GM19035 (cell line): ENCODE measurements at regions not wholly inside any gene's neighbourhood (a gene's known extent, or its start where the extent isn't known, plus 50 kb on each side); places are given as distances from the start of the nearest gene placed in this dataset.

Experiments used
- ATAC-seq: cut with Tn5 transposase; IDR thresholded peaks from one replicate; pipeline ENCODE4 v1.9.1; 2021; ENCODE audit not compliant: unreplicated experiment

DNA sequence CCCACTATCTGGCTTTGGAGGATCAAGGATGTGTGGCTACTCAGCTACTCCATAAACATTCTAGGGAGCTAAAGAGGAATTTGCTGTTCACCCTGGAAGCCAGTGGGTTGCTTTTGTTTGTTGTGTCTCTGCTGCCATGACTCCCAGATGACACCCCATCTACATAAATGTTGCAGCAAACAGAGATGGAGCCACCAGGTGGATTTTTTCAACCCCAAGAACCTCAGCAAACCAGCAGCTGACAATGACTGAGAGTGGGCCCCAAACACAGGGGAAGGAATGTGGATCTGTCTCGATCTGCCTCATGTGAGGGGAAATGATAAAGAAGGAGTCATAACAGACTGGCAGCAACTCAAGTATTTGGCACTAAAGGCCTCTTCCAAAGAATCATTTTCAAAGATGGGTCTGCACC is 132.7 kb upstream of the TNC start:
- no peak for ATAC-seq

DNA sequence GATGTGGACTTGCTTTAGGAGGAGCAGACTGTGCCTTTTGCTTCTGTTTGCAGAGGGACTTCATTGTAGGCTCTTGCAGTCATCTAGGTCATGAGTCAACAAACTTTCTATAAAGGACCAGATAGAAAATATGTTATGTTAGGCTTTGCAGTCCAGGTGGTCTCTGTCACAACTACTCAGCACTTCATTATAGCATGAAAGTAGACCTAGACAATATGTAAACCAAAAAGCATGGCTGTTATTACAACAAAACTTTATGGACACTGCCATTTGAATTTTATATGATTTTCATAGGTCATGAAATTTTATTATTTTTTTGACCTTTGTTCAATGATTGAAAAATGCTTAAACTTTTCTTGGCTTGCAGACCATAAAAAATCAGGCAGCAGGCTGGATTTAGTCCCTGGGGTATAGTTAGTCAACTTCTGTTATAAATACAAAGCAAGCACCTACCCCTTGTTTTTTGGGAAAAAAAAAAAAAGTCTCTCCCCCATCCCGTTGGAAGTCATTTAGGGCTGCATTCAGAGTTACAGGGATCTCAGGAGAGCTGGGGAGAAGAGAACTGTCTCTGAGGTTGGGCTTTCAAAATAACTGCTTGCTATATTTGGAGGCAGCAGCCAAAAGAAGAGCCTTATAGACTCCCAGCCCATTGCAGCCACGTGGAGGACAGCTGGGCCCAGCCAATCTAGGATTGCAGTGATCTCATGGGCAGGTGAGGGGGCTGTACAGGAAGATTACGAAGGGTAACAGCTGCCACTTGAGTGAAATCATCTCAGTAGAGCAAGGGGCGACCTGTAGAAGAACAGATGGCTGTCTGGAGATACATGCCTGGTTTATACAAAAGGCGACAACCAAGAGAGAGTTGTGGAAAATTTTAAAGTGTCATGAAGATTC is 136.6 kb upstream of the TNC start:
- no peak for ATAC-seq

DNA sequence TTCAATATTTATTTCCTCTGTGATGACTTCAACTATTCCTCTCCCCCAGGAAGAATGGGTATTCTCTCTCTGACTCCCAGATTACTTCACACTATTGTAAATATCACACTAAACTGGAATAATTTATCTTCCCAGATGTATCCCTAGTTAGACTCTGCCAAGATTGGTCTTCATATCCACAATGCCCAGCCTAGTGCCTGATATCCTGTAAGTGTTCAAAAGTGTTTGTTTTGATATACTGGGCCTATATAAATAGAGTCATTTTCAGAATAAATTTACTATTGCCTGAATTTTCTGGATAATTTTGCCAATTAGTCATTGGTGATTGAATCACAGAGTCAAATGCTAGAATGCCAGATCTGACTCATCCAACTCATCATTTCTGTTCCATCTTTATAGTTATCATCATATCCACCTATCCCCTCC is 143.7 kb upstream of the TNC start:
- ATAC-seq: no peak

DNA sequence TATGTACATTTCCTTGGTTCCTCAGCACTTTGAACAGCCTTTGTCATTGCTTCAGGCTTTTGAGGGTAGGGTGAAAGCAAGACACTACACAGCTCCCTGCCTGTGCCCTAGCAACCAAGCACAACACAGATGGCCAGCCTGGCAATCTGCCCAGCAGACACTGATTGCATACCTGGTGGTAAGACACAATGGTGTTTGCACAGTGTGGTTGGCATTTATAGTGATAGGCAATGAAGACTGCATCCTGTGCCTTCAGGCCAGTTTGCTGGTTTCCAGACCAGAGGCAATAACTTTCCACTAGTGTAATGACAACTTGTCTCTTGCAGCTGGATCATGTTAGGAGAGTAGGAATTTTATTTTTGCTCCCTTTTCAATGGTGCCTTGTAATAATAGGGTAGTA is 144.5 kb upstream of the TNC start:
- ATAC-seq: no peak

DNA sequence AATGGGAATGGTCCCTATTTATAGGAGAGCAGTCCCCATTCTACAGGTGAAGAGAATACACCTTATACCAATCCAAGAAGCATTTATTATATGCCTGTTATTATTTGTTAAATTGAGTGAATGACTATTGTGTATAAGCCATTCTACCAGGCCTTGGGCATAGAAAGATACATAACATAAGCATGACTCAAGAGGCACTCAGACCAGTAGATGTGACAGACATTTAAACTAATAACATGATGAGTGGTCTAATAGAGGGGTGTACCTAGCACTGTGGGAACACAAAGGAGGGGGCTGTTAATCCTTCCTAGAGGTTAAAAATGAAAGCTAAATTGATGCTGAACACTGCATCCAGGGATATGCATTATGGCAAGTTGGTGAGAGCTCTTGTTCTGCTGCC is 145.0 kb upstream of the TNC start:
- no peak for ATAC-seq

DNA sequence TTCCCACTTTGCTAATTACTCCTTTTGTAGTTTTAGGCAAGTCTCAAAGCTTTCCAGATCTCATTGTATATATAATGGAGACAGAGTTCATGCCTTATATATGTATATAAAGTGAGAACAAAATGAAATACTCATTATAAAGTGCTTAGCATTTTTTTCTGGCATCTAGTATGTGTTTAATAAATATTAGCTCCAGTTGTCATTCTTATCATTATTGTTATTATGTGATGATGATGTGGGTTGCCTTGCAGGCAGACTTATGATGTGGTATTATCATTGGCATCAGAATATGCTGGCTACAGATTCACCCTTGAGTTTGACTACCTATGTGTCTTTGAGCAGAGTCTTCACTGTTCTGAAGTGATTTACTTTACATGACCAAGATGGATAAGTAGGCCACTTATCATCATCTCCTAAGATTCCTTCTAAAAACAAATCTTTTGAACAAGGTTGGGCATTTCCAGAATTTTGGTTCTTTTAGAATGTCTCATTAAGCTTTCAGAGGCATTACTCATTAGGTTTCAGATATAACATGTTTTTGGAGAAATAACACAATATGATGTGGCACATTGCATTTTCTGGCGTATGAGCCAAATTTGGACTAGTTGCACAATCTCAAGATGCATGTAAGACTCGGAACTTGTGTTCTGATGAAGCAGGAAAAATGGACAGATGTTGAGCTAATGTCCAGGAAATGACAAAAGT is 145.6 kb upstream of the TNC start:
- ATAC-seq: no peak

DNA sequence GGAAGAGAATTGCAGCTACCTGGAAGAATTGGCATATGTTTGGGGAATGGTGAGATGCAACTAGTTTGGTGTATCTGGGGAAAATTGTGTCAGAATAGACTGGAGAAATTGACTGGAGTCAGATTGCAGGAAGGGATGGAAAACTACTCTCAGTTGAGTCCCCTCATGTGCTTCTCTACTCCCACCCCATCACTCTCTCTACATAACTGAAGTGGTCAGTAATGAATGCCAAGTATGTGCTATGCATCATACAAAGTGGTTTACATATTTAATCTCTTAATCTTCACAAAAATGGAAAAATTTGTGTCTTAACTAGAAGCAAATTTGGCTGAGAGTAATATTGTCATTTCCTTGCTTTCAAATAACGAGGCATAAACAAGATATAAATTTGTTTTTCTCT is 146.4 kb upstream of the TNC start:
- ATAC-seq: no peak

DNA sequence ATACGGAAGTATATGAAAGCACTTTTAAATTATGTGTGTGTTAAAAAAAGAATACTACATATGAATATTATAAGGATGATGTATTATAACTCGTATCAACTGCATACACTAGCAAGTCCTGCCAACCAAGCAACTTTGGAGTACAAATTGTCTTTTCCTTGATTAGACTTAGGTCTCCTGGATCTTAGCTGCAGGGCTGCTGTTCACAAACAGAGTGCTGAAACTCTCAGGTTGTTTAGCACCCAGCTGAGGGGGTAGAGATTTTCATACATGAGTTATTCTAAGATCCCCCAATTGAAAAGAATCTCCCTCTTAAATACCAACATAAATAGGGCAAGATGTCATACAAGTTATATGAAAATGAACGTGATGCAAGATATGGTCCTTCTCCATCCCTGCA is 149.8 kb upstream of the TNC start:
- ATAC-seq: no peak

DNA sequence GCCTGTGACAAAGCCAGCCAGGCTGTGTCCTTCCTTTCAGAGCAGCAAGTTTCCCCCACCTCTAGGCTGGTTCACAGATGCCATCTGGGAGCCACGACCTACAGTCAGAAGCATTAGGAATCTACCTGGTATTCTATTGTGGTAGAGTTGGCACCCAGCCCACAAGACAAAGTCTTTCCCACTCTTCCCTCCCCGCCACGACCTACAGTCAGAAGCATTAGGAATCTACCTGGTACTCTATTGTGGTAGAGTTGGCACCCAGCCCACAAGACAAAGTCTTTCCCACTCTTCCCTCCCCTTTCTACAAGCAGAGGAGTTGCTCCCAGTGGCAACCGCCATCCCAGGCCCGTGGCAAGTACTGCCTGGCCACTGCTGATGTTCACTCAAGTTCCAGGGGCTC is 157.8 kb upstream of the TNC start:
- ATAC-seq: no peak

DNA sequence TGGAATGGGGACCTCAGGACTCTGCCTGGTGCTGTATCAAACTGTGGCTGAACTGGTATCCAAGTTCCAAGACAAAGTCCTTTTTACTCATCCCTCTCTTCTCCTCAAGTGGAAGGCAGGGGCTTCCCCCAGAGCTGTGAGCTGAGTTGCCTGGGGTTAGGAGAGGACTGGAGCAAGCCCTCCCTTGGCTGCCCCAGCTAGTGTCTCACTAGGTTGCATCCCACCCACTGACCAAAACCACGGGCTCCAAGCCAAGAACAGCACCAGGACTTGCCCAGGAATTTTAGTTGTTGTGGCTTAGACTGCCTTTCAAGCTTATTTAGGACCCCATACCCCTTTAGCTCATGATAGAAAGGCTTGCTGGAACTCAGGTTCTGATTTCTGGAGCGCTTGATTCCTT is 158.7 kb upstream of the TNC start:
- ATAC-seq: no peak

DNA sequence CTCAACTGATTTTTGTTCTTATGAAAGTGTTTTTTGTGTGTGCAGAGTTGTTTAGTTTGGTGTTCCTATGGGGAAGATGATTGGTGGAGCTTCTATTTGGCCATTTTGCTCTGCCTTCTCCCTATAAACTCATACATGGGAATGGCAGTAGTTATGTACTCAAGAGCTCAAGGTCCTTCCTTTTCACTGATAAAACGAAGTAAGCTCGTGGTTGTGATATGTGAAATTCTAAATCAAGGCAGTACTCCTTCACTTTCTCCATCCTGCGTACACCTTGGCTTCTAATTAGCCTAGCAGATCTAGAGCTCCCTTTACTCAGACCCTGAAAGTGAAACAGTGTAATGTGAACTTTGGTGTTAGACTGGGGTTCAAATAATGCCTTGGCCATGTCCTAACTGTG is 159.3 kb upstream of the TNC start:
- no peak for ATAC-seq

DNA sequence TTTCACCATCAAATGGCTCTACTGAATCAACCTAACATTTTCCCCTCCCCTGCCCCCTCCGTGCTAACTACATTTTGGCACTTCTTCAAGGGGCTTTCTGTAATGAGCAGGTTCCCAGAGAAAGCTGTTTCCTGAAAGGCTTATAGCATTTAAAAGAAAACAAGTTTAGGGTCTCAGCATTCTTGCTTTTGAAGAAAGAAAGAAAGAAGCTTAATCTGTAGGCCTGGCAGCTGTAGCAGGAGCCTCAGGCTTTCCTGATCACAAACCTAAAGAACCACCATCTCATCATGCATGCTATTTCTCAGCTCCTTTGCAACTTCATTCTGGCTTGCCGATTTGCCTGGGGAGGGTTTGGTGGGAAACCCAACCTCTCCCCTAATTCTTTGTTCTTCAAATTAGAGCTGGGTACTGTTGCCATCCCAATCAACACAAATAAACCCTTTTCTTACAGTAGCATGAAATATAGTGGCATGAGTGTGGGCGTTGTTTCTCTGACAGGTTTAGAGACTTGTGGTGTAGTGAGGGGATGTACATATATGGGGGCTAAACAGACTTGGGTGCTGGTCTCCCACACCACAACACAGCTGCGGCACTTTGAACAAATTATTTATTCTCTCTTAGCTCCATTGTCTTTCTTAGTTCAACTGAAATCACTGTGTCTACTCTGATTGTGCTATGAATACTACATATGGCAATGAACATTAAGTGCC is 160.5 kb upstream of the TNC start:
- no peak for ATAC-seq

DNA sequence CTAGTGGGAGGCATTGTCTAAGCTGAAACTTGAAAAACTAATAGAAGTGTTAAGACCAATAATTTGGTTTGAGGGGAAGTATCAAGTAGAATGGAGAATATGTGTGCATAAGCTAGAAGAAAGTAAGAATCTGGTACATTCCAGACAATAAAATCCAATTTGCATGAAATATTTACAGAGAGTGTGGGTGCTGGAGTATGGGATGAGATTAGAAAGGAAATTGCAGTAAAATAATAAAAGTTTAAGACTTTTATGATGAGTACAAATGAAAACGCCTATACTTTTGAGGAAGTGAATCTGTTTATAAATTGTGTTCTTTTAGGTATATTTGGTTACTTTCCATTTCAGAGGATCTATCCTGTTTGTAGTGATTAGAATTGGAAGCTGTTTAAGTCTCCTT is 165.4 kb upstream of the TNC start:
- no peak for ATAC-seq

DNA sequence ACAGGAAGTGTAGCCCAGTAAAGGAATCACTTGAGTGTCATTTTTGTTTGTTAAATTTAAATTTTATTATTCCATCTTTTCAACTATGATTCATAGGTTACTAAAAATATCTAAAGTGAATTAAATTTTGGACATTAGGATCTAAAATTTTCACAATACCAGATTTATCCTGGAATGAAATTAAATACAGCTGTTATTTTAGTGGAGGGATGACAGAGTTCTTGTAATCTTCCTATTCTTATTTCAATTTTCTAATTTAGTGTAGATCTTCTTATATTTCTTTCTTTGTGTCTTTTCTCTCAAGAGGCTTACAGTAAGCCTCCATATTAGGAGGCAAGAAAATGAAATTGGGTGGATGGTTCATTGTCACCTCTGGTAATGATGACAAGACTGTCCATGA is 167.9 kb upstream of the TNC start:
- no peak for ATAC-seq

DNA sequence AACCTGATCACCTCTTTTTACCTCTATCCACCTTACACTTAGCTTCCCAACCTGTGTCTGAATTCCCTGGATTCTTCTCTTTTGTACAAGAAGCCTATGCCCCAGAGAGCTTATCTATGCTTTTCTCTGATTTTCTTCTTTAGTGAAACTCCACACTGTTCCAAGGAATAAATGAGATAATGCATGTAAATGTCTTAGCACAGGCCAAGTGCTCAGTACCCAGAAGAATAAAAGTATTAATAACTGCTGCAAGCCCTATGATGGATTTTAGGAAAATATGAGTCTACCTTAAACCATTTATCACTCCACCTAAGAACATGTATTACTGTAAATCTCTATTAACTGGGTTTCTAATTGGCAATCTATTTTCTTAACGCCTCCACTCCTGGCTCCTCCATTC is 168.5 kb upstream of the TNC start:
- ATAC-seq: no peak

DNA sequence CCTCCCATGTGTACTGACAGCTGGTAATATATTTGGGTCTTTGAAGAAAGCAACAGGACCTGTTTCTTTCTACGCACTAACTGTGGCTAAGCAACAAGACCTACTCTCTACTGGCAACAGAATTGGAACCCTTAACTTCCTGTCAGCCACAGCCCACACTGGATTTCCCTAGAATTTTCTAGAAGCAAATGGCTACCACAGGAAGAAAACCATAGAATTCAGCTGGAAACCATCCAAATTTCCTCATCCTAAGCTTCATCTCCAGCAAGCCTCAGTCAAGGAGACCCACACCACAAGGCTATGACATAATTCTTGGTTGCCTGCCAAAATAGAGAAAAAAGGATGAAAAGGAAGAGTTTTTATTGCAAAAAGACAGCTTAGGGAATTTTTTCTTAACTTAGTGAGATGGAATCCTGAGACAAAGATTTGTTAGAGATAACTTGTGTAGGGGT is 171.8 kb upstream of the TNC start:
- no peak for ATAC-seq

DNA sequence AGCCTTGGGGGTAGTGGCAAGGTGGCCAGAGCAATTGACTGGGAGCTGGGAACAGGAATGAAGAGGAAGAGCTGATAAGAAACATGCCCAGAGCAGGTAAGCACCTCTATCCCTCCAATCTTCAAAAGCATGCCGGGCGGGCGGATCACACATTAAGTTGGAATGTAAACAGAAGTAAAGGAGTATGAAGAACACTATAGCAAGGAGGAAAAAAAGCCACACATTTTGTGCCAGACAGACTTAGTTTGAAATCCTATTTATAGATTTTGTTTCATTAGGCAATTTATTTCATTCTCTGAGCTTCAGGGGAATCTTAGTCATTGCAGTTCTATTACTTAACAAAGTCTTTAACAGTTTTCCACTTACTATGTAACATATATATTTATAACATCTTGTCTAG is 173.9 kb upstream of the TNC start:
- ATAC-seq: no peak

DNA sequence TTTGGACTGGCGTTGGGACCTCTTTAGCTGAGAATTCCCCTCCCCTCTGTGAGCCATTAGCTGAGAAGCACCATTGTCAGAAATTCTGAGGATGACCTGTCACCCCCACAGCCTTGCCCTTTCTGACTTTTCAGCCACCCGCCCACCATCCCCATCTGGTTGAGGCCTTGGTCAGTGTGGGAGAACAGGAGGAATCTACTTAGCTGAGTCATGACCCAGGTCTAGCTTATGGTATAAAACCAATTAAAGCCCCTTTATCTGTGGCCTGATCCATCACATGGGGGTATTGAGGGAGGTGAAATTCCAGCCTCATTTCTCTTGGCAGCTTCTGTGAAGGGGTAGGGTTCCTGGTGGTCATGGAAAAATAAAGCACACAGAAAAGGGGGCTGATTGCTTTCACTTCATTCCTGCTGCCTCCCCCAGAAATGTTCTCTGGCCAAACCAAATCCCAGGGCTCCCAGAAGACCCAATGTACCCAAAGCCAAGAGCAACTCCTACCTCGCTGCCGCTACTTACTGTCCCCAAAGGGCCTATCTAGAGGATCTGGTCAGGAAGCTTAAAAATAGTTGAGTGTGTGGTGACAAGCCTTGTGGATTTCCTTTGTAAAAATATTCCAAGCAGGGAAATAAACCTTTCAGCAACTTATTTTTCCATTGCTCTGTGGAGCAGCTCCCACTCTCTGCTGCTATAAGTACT is 174.8 kb upstream of the TNC start:
- ATAC-seq: no peak

DNA sequence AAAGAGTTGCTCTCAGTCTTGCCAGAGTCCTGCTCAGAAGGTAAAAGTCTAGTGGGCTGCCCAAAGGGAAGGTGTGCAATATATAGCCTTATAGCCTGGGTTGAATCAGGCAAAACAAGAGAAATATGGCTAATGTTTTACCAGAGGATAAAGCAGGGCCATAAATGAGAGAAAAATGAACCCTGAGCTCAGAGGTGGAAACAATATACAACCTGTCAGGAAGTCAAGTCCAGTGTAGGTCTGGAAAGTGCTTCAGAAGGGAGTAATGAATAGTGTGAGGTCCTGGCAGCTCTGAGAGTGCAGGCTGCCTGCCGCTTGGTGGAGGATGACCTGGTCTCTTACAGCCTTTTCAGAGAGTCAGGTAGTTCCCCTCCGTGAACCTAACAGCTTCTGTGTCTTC is 177.8 kb upstream of the TNC start:
- ATAC-seq: no peak

DNA sequence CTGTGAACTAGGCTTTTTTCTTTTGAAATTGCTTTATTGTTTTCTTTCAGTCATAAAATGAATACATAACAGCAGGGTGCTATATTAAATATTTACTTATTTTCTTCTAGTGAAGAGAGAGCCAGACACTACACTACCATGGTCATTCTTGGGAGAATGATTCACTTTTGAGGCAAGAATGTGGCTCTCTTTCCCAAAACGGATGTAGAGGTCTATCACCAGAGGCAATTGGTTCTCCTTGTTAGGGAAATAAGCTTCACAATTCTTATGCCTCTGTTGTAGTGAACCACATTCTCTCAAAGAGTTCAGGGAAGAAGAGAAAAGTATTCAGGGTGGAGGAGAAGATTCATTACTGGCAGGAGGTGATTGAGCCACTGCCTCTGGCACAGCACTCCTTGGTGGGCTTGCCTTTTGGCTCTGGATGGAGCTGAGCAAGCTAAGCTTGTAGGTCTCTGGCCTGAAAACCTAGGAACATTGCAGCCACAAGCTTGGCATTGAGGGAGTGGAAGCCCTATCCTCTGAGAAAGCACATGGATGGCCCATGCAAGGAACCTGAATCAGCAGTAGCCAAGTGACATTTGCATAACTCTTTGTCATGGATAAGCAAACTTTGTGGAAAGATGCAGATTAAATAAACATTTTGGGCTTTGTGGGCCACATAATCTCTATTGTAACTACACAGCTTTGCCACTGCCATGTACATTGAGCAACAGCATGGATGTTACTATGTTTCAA is 179.0 kb upstream of the TNC start:
- no peak for ATAC-seq

DNA sequence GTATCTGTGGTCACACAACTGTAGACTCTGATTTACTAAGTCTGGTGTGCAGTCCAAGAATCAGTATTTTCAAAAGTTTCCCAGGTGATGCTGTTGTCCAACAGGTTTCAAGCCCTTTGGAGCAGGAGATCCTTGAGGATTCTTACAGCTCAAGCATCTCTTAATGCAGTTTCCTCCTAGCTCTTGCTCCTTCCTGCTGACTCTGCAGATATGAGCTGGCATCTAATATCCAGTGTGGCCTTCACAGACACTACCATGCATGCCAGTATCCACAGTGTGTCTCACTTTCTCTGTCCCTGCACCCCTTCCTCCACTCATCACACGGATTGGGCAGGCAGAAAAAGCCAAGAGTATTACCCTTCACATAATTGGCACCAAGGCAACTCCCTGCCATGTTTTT is 182.2 kb upstream of the TNC start:
- ATAC-seq: no peak
